HG02840 (cell line): ENCODE measurements at regions not wholly inside any gene's neighbourhood (a gene's known extent, or its start where the extent isn't known, plus 50 kb on each side); places are given as distances from the start of the nearest gene placed in this dataset.
"Not testable (repeated sequence)": the region's sequence is repeated elsewhere in the genome, so short reads cannot be mapped to it uniquely, and the experiment has no call there.

ENCODE experiments used
- ATAC-seq: cut with Tn5 transposase; IDR thresholded peaks from one replicate; pipeline ENCODE4 v1.9.1; 2021; ENCODE audit warnings: mild to moderate bottlenecking, moderate library complexity, moderate number of reproducible peaks; ENCODE audit not compliant: unreplicated experiment, low FRiP score

DNA sequence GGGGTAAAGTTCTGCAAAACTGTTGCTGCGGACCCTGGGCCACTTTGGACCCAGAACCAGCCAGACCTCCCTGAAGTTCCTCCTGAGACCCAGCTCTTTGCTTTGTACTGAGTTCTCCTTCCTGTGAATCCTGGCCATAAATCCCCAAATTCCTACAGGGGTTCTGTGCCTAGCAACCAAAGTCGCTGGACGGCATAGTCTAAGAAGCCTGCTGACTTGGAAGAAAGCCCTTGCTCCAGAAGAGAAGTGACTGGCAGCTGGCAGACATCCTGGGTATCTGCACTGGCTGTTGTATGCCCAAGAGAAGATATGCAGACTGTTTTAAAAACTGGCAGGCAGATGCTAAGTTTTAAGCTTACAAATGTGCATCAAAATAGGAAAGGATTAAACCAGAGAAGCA lies 99.9 kb upstream of the SLC24A4 start:
- no peak for ATAC-seq

DNA sequence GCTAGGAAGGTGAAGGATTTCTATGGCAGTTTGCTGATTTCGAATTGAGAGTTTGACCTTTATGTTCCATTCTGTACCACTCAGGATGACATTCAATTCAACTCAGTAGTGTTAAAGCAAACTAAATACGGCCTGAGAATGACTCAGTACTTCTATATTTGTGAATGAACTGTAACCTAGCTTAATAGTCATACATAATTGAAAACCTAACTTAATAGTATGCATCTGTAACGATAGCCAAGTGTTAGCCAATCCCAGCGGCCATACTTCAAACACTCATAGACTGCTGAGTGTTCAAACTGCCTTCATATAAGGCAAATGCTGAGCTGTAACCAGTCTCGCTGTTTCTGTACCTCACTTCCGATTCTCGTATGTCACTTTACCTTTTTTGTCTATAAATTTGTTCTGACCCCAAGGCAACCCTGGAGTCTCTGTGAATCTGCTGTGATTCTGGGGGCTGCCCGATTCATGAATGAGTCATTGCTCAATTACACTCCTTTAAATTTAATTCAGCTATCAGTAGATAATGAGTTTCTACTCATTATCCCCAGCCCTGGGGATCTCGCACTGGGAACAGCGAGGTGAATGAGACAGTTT lies 98.5 kb upstream of the SLC24A4 start:
- ATAC-seq, result no peak

DNA sequence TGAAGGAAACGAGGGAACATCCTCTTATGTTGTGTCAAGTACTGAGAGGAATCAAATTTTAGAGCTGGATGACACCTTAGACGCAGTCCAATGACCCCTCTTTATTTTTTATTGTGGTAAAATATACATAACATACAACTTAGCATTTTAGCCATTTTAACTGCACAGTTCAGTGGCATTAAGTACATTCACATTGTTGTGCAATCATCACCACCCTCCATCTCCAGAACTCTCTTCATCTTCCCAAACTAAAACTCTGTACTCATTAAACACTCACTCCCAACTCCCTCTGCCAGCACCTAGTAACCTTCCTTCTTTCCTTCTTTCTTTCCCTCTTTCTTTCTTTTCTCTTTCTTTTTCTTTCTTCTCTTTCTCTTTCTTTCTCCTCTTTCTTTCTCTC lies 97.2 kb upstream of the SLC24A4 start:
- no peak for ATAC-seq

DNA sequence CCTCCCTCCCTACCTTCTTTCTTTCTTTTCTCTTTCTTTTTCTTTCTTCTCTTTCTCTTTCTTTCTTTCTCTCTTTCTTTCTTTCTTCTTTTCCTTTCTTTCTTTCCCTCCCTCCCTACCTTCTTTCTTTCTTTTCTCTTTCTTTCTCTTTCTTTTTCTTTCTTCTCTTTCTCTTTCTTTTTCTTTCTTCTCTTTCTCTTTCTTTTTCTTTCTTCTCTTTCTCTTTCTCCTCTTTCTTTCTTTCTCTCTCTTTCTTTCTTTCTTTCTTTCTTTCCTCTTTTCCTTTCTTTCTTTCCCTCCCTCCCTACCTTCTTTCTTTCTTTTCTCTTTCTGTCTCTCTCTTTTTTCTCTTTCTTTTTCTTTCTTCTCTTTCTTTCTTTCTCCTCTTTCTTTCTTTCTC lies 96.8 kb upstream of the SLC24A4 start:
- not testable (repeated sequence) for ATAC-seq

DNA sequence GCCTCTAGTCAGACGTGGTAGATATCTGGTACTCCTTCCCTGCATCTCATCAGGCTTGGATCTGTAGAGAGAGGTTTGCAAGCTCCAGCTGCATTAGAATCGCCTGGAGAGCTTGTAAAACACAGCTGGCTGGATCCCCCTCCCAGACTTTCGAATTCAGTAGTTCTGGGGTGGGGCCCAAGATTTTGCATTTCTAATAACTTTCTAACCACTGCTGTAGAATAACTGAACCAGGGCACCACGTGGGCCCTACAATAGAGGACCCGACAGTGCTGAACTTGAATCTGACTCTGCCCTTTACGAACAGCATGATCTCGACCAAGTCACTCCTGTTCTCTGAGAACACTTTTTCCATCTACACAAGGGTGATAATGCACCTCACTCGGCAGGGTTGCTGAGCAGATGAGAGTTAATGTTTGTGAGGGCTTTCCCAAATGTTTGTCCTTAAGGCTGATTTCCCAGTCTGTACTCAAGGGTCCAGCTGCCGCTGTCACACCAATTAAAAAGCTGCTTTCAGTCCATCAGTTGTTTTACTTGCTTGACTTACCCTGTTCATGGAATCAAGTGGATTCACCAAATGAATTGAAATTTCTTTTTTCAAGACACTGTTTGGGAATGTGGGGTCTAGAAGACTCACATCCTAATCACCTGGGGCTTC lies 86.6 kb upstream of the SLC24A4 start:
- ATAC-seq, result no peak

DNA sequence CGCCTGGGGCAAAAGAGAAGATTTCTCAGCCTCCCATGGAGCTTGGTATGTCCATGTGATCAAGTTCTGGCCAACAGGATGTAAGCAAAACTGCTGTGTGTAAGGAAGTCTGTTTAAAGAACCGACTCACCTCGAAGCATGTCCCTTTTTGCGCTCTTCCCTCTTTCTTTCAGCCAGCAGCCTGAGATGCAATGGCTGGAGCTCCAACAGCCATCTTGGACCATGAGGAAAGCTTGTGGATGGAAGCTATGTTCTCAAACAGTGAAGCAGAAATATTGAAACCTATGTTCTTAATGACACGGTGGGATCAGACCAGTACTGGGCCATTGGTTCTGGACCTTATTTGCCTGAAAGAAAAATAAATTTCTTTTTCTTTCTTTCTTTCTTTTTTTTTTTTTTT lies 82.3 kb upstream of the SLC24A4 start:
- no peak for ATAC-seq

DNA sequence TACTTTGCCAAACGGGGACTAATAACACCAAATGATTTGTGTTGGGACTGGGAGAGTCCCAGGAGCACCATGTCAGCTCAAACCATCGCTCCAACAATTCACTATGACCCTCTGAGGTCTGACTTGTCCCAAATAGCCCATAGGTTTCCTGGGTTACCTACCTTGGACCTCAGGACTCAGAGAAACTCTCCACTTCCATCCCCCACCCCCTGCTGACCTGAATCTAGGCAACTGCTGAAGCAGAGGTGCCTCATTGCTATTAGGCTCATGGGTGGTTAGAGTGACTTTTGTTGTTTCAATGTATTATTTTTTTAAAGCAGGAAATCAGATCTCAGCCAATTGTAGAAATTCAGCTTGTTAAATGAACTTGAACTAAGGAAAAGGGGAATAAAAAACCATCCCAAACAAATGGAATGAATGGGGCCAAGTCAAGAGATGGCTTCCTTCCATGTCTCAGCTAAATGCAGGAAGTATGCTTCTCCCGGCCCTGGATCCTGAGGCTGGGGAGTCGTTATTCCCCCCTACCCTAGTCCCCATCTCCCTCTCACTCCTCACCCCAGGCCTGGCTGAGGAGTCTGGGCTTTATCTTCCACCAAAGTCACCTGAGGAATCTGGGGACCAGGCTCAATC lies 80.9 kb upstream of the SLC24A4 start:
- no peak for ATAC-seq

DNA sequence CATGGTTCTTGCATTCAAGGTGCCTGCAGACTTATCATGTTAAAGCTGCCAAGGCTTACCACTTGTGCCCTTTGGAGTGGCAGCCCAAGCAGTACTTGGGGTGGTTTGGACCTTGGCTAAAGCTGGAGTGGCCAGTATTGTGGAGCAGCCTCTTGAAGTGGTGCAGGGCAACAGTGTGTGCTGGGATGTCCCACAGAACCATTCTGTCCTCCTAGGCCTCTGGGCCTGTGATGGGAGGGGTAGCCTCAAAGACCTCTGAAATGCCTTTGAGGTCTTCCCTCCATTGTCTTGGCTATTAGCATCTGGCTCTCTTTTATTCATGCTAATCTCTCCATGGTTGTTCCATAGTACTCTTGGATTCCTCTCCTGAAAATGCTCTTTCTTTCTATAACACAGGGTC lies 78.2 kb upstream of the SLC24A4 start:
- ATAC-seq, result no peak

DNA sequence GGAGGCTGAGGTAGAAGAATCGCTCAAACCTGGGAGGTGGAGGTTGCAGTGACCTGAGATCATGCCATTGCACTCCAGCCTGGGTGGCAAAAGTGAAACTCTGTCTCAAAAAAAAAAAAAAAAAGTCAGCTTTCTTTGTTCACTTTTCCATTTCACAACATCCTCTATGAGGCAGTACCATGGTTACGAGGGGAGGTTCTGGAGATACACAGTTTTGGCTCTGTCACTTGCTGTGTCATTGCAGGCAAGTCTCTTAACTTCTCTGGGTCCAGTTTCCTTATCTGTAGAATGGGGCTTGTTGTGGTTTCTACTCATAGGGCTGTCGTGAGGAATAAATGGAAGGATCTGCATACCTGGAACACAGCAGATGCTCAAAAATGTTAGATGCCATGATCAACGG lies 75.6 kb upstream of the SLC24A4 start:
- no peak for ATAC-seq

DNA sequence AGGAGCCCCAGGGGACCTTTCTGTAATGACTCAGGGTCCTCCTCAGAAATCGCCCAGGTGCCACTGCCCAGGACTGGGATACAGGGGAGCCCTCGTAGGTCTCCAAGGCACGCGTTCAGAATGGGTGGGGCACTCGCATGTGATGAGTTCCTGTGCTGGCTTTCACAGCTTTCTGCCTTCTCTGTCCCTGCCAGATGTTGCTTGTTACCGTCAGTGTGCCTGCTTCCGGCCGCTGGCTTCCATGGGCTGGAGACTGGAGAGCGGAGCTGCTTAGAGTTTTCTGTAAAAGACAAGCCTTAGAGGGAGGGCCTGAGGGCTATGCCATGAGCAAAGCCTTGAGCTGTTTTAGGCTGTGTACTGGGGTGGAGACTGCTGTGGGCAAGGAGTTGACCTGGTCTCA lies 75.0 kb upstream of the SLC24A4 start:
- ATAC-seq, result no peak

DNA sequence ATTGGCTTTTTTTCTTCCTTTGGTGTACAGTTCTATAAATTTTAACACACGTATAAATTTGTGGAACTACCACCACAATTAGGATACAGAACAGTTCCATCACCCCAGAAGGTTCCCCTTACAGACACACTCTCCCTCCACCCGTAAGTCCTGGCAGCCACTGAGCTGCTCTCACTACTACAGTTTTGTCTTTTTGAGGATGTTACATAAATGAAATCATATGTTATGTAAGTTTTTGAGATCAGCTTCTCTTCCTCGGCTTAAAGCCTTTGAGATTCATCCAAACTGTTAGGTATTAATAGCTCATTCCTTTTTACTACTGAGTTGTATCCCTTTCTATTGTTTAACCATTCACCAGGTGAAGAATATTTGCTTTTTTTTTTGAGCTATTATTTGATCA lies 74.3 kb upstream of the SLC24A4 start:
- no peak for ATAC-seq

DNA sequence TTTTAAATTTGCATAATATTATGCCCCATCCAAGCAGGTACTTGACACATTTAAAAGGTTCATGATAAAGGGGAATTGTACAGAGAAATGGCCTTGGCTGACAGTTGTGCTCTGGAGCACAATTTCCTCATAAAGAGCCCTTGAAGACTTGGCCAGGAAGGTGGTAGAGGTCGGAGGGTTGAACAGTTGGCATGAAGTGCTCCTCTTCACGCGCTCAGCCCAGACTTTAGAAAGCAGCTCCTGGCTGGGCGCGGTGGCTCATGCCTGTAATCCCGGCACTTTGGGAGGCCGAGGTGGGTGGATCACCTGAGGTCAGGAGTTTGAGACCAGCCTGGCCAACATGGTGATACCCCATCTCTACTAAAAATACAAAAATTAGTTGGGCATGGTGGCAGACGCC lies 72.6 kb upstream of the SLC24A4 start:
- ATAC-seq, result not testable (repeated sequence)

DNA sequence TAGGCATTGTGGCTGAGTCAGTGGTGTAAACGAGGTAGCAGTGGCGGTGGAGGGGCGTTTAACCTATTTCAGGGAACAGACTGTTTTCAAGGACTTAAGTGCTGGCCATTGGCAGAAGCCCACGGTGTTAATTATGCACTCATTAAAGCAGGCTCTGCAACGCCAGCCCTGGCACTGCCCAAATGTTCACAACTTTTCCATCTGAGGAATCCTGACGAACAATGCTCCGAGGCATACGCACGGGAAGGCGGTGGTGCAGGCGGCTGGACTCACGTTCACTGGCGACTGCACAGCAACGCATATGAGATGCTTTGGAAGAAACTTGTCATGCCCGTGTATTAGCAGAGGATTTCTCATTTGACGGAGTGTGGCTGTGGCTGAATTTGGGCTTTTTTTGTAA lies 70.6 kb upstream of the SLC24A4 start:
- ATAC-seq, result no peak

DNA sequence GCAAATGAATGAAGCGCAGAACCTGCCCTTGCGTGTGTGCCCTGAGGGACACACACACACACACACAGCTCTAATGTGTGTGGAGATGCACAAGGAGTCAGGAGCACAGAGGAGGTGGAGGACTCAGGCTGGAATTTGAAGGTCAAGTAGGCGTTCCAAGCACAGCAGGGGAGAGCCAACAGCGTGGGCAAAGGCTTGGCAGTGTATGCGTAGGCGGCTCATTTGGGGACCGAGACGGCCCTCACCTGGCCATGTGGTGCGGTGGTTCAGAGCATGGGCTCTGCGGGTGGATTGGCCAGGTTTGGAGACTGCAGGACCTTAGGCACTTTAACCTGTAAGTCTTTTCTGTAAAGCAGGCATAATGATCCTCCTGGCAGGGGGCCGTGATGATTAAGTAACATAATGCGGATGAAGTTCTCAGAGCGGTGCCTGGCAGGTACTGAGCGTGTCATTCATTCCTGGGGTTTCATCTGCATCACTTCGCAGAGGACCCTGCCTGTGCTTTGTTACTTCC lies 69.5 kb upstream of the SLC24A4 start:
- no peak for ATAC-seq

DNA sequence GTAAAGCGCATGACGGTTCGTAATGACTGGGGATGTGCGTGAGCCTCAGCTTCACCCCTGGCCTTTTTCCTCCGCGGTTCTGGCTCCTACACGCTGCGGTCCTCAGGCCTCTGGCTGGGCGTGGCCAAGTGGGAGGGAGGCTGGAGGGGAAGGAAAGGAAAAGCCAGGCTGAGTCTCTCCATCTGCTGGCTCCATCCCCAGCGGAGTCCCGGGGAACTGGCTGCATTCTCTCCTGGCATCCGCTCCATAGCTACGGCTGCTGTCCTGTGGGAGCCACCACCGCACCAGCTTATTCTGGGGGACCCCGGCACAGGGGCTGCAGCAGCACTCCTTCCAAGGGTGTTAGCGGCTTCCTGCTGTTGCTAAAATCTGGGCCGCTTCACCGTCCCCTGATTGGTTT lies 68.2 kb upstream of the SLC24A4 start:
- ATAC-seq, result no peak

DNA sequence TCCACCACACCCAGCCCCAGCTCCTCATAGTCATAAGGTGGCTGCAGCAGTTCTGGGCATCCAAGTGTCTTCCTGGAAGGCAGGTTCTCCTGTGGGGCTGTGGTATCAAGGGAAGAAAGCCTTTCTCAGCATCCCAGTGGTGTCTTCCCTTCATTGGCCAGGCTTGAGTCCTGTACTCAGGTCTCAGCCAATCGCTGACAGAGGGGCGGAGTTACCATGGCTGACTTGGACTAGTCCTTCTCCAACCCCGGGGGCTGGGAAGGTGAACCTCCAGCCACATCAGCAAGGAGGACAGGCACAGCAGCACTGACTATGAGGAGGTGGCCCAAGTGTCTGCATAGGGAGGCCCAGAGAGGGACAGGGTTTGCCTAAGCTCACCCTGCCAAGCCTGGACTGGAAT lies 64.0 kb upstream of the SLC24A4 start:
- ATAC-seq, result no peak

DNA sequence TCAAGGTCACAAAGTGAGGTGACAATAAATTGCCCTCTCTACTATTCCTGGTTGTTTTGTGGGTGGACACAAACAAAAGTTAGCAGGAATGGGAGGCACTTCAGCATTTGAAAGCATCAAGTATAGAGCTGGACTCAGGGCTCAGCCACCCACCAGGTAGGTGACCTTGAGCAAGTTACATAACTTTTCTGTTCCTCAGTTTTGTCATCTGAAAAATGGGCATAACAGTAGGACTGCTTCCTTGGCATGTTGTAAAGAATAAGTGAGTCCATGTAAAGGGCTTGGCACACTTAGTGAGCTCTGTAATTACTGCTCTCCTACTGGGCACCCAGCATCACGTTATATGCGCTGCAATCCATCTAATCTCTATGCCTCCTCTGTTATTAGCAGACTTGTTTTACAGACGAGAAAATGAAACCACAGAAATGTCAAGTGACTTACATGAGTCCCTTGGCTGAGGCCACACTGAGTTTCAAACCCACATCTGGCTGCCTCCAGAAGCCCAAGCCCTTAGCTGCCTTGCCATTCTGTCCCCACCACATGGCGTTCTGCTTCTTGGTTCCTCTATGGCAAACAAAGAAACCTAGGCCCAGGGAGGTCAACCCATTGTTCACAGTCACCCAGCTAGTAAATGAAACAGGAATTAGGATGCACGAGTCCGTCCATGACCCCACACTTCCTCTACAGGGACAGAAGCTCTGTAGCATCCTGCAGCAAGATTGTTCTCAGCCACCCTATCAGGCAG lies 63.2 kb upstream of the SLC24A4 start:
- peak; percentile 39 for ATAC-seq

DNA sequence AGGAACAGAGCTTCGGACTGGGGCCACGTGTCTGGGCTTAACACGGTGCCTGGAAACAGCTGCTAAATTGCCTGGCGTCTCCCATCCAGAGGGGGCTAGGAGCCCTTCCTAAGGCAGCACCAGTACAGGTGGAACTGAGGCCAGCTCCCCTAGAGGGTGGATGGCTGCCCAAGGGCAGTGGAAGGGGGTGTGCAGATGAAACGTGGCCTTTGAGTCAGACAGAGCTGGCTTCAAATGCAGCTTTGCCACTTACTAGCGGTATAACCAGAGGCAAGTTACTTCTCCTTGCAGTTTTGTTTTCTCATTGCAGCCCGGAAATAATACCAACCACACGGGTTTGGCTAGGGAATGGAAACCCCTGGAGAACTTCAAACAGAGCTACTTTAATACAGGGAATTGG lies 59.3 kb upstream of the SLC24A4 start:
- ATAC-seq, result no peak

DNA sequence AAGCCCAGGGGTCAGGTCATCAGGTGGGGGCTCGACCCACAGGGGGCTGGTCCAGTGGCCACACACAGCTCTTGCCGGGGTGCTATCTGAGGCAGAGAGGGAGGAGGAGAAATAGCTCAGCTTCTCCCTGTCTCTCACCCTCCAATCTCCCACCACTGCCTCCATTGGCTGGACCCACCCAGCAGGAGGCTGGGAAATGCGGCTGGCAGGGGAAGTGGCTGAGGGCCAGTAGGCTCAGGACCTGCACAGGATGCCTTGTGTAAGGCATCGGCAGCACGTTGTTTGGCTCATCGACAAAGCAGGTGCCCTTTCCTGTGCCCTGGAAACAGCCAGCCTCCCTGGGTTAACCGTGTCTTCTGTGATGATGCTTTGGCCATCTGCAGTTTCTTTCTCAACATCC lies 58.8 kb upstream of the SLC24A4 start:
- ATAC-seq, result no peak

DNA sequence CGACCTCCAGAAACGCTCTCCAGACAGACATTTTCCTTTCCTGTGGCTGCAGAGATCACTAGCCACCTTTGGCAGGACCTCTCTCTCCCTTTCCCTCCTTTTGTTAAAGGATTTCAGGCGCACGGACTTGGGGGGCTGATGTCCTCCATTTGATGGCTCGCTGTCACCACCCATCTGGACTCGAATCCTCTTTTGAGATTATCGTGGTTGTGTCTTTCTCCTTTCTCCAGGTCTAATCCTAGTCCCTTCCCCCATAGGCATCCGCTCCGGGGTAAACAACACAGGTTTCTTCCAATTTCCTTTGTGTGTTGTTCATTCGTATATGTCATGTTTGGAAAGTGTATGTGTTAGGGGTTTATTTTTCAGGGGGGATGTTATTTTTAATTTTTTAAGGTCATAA lies 56.7 kb upstream of the SLC24A4 start:
- ATAC-seq, result no peak
